Loucy (cell line): ENCODE measurements at regions not wholly inside any gene's neighbourhood (a gene's known extent, or its start where the extent isn't known, plus 50 kb on each side); places are given as distances from the start of the nearest gene placed in this dataset.

Source experiments
- EZH2phosphoT487 ChIP-seq: fragments of 200-600 bp; IDR thresholded peaks from 2 replicates; pipeline ENCODE4 v1.6.1; 2018; ENCODE audit warnings: antibody characterized with exemption, mild to moderate bottlenecking, moderate library complexity, borderline replicate concordance
- TF ChIP-seq, protein P1 (sequence below): fragments of 200-600 bp; sonication (generic); conservative IDR thresholded peaks from 2 replicates; pipeline ENCODE4 v1.5.1; 2014; ENCODE audit warnings: mild to moderate bottlenecking, antibody characterized with exemption, low read length

DNA sequence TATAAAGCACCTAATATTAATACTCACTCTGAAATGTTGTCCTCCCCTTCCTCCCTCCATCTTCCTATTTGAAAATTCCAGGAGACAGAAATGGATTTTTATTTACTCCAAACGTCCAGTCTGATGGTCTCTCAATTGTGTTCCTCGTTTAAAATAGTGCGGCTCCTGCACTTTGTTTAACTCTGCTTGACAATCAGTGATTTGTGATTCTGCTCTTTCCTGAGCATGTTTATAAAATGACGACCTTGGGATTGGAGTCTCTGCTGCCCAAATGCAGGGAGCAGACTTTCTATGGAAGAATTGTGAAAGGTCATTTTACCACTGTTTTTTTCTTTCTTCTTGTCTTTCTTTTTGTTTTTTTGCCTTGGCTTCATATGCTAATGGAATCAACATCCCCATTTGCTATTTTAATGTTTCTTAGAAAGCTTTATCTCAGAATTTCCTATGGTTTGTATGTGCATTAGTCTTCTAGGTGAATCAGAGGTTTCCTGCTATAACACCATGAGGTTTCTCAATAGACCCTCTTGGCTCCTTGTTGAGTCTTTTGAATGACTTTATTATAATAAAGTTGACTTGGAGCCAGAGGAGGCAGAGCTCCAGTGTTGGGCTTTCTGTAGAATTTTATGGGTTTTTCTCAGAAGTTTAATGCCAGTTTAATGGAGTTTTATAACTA, 376.5 kb downstream of the CDH11 start:
- TF ChIP-seq, protein P1, sequence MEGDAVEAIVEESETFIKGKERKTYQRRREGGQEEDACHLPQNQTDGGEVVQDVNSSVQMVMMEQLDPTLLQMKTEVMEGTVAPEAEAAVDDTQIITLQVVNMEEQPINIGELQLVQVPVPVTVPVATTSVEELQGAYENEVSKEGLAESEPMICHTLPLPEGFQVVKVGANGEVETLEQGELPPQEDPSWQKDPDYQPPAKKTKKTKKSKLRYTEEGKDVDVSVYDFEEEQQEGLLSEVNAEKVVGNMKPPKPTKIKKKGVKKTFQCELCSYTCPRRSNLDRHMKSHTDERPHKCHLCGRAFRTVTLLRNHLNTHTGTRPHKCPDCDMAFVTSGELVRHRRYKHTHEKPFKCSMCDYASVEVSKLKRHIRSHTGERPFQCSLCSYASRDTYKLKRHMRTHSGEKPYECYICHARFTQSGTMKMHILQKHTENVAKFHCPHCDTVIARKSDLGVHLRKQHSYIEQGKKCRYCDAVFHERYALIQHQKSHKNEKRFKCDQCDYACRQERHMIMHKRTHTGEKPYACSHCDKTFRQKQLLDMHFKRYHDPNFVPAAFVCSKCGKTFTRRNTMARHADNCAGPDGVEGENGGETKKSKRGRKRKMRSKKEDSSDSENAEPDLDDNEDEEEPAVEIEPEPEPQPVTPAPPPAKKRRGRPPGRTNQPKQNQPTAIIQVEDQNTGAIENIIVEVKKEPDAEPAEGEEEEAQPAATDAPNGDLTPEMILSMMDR, result no peak
- TF ChIP-seq EZH2phosphoT487, result no peak
